ENCODE measurements at regions not wholly inside any gene's neighbourhood (a gene's known extent, or its start where the extent isn't known, plus 50 kb on each side); places are given as distances from the start of the nearest gene placed in this dataset.
"Not testable (repeated sequence)": the region's sequence is repeated elsewhere in the genome, so short reads cannot be mapped to it uniquely, and the experiment has no call there.

- TF ChIP-seq CTCF, POLR2A, EP300 (IDR thresholded peaks at IDR 0.05): not testable (repeated sequence)
These were observed 128.4 kb downstream of the IGLL1 start for GRCh38 chr22:23451452-23452230.
